NCI-H2171 treated with DMSO at 0.1 percent for 48 hours (cell line): ENCODE measurements at regions not wholly inside any gene's neighbourhood (a gene's known extent, or its start where the extent isn't known, plus 50 kb on each side); places are given as distances from the start of the nearest gene placed in this dataset.

ENCODE experiments used
- DNase-seq: peaks from one replicate; lab custom pipeline; 2025; lab: John Stamatoyannopoulos, UW

- DNase-seq: no peak
These were observed 220.8 kb downstream of the SPTSSA start for GRCh38 chr14:34241185-34241711.

- no peak for DNase-seq
These were observed 223.4 kb downstream of the SPTSSA start for GRCh38 chr14:34238610-34239009.

GRCh38 chr14:34237677-34238076, 224.4 kb downstream of the SPTSSA start:
- DNase-seq: no peak

- DNase-seq: no peak
These were observed 225.0 kb downstream of the SPTSSA start for GRCh38 chr14:34237081-34237480.

GRCh38 chr14:34235643-34236300, 226.3 kb downstream of the SPTSSA start:
- DNase-seq: no peak

GRCh38 chr14:34234258-34234657, 227.8 kb downstream of the SPTSSA start:
- DNase-seq: no peak

GRCh38 chr14:34233619-34234018, 228.4 kb downstream of the SPTSSA start:
- DNase-seq: no peak

- DNase-seq: no peak
These were observed 229.2 kb downstream of the SPTSSA start for GRCh38 chr14:34232790-34233189.

GRCh38 chr14:34231626-34232025, 230.4 kb downstream of the SPTSSA start:
- no peak for DNase-seq

GRCh38 chr14:34229140-34229539, 232.9 kb downstream of the SPTSSA start:
- DNase-seq: no peak

- no peak for DNase-seq
These were observed 233.4 kb downstream of the SPTSSA start for GRCh38 chr14:34228650-34228976.

GRCh38 chr14:34227834-34228649, 234.0 kb downstream of the SPTSSA start:
- DNase-seq: peak; percentile 50

GRCh38 chr14:34224221-34224620, 237.8 kb downstream of the SPTSSA start:
- no peak for DNase-seq

- DNase-seq: no peak
These were observed 238.5 kb downstream of the SPTSSA start for GRCh38 chr14:34223373-34224148.

- DNase-seq: no peak
These were observed 239.2 kb downstream of the SPTSSA start for GRCh38 chr14:34222867-34223266.

GRCh38 chr14:34222122-34222521, 239.9 kb downstream of the SPTSSA start:
- no peak for DNase-seq

GRCh38 chr14:34220921-34221320, 241.1 kb downstream of the SPTSSA start:
- DNase-seq: no peak

GRCh38 chr14:34220378-34220706, 241.7 kb downstream of the SPTSSA start:
- no peak for DNase-seq

- no peak for DNase-seq
These were observed 242.2 kb downstream of the SPTSSA start for GRCh38 chr14:34219661-34220377.

- DNase-seq: no peak
These were observed 243.2 kb downstream of the SPTSSA start for GRCh38 chr14:34218881-34219280.

- DNase-seq: no peak
These were observed 247.1 kb downstream of the SPTSSA start for GRCh38 chr14:34214961-34215360.

GRCh38 chr14:34213332-34213731, 248.7 kb downstream of the SPTSSA start:
- no peak for DNase-seq
